HG03045 (cell line): ENCODE measurements at regions not wholly inside any gene's neighbourhood (a gene's known extent, or its start where the extent isn't known, plus 50 kb on each side); places are given as distances from the start of the nearest gene placed in this dataset.
"Not testable (repeated sequence)": the region's sequence is repeated elsewhere in the genome, so short reads cannot be mapped to it uniquely, and the experiment has no call there.

Experiments
- ATAC-seq: cut with Tn5 transposase; IDR thresholded peaks from one replicate; pipeline ENCODE4 v1.9.1; 2021; ENCODE audit warnings: mild to moderate bottlenecking, moderate library complexity; ENCODE audit not compliant: unreplicated experiment

- no peak for ATAC-seq
These were observed 766.4 kb upstream of the TMEM132C start for GRCh38 chr12:127500512-127501035.

DNA sequence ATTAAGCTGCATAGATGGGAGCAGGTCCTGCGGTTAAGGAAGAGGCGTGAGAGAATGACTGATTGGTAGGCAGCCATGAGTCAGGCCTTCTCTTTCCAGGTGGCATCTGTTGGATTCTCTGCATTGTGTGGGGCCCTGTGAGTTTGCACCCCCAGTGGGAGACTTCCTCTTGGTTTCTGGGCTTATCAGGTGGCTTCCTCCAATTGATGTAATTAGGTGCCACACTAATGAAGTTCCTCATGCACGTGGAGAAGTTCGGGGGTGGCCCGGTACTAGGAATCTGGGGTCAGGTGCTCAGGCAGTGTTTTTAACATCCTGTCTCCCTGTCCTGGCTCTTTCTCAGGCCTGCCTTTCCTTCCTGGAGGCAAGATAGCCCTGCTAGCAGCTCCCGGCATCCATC is 765.1 kb upstream of the TMEM132C start:
- no peak for ATAC-seq

DNA sequence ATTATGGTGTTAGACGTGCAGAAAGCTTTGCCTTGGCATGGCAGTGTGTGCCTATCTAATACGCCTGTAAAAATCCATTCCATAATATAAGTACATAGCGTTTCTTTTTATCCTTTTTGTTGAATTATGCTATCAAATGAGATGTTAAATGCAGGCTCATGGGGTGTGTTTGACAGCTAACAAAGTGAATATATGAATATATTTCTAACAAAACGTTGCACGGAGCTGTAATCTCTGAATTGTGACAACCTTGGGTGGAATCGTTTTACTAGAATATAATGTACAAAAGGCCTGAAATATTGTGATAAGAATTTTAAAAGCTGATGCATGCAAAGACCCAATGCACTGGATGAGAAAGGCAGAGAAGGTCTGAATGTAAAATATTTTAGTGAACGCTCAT is 763.7 kb upstream of the TMEM132C start:
- no peak for ATAC-seq

DNA sequence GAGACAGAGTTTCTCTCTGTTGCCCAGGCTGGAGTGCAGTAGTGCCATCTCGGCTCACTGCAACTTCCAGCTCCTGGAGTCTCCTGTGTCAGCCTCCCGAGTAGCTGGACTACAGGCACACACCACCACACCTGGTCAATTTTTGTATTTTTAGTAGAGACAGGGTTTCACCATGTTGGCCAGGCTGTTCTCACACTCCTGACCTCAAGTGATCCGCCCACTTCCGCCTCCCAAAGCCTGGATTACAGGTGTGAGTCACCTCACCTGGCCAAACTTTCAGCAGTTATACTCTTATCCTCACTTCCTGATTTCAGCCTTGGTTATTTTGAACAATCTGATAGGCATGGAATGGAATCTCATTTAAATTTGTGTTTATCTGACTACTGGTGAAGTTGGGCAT is 763.0 kb upstream of the TMEM132C start:
- not testable (repeated sequence) for ATAC-seq

DNA sequence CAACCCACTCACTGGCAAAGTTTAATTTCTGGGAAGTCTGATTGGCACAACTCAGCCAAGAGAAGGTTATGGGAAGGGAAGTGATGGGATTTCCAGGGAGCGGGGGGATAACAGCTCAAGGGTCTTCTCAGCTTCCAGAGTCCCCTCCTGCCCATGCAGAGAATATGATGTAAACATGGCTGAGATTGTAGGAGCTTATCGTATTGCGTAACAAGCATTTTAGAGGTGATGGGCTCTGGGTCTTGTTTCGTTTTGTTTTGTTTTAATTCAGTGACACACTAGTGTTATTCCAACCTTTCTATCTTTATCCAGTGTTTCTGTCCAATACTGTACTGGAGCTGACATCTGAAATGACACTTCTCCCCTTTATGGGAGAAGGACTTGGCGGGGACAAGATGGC is 762.1 kb upstream of the TMEM132C start:
- no peak for ATAC-seq

GRCh38 chr12:127507341-127507740 is 759.6 kb upstream of the TMEM132C start:
- no peak for ATAC-seq

DNA sequence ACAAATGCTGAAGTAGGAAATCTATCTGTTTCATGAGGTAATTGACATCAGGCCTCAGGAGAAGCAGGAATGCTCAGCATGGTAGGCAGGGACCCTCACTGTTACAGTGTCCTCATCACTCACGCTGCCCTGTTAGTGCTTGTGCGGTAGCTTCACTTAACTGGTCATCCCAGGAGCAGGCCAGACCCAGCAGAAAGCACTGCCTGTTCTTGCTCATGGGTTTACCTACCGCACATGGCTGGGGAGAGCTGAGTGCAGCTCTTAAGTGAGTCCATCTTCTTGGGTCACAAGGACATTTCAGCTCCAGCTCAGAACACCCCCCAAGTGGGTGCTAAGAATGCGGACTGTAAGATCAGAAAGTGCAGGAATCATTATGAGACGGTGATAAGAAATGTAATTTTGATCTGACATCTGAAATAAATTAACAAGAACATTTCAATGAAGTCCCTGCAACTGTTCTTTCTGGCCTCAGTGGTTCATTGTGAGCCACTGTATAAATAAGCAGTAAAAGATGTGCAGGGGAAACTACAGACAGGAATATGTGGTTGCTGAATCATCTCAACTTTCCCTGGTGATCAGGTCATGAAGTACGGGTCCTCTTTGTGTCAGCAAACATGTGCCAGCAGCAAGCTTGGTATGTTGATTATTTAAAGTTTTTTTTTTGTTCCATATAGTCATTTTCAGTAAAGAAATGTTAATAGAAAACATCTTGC is 757.7 kb upstream of the TMEM132C start:
- ATAC-seq = no peak

DNA sequence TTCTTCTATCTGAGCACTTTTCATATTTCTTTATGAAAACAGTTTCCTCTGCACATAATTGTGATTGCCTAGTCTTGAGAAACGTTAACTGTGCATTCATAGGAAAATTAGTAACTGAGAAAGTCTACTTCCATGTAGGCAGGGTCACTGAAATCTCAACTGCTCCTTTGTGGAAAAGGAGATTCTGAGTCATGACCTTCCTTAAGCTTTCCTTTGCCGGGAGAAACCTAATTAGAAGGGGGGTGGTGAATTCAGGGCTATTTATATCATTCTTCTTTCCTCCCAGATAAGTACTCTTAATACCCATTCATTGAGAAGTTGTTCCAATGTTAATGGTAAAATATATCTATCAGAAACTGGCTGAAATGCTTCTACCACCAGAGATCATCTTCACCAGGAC is 751.0 kb upstream of the TMEM132C start:
- no peak for ATAC-seq

GRCh38 chr12:127516467-127516866 is 750.5 kb upstream of the TMEM132C start:
- ATAC-seq = no peak

DNA sequence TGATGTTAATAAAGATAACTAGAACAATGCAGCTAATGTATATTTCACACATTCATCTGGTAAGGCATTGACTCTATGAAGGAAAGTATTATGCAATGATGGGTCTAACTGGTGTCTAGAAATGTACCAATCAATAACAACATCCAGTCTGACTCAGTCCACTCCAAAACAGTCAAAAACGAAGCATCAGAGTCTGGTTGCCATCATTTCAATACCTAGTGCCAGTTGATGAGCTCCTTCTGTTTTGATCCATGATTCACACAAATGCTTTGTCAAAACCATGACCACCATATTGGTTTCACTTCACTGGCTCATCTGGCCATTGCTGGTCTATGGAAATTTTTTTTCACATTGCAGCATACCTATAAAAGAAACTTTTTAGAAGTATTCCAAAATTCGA is 747.2 kb upstream of the TMEM132C start:
- no peak for ATAC-seq

- ATAC-seq = no peak
These were observed 740.0 kb upstream of the TMEM132C start for GRCh38 chr12:127526925-127527324.

DNA sequence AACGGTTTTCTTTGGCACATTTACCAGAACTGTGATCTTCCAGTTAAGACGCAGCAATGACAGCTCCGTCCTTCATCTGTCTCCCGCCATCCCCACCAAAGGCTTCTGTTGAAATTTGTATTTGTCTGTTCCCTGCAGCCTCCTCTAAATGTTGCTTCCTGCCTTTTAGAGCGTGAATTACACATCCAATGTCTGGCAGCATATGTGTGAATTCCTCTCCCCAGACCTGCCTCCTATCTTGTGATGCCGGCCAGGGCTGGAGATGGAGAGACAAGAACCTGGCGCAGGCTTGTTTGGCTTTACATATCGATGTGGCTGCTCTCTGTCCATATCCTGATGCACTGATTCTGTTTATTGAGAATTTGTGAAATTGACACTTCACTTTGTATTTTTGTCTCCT is 738.4 kb upstream of the TMEM132C start:
- no peak for ATAC-seq

- ATAC-seq = no peak
These were observed 735.4 kb upstream of the TMEM132C start for GRCh38 chr12:127531542-127531941.

- ATAC-seq = no peak
These were observed 733.6 kb upstream of the TMEM132C start for GRCh38 chr12:127533353-127533752.

- no peak for ATAC-seq
These were observed 730.0 kb upstream of the TMEM132C start for GRCh38 chr12:127536833-127537428.

- ATAC-seq = no peak
These were observed 728.7 kb upstream of the TMEM132C start for GRCh38 chr12:127538316-127538715.

GRCh38 chr12:127539226-127539858 is 727.6 kb upstream of the TMEM132C start:
- ATAC-seq = no peak

- no peak for ATAC-seq
These were observed 724.6 kb upstream of the TMEM132C start for GRCh38 chr12:127542391-127542790.

- no peak for ATAC-seq
These were observed 724.0 kb upstream of the TMEM132C start for GRCh38 chr12:127542931-127543330.

DNA sequence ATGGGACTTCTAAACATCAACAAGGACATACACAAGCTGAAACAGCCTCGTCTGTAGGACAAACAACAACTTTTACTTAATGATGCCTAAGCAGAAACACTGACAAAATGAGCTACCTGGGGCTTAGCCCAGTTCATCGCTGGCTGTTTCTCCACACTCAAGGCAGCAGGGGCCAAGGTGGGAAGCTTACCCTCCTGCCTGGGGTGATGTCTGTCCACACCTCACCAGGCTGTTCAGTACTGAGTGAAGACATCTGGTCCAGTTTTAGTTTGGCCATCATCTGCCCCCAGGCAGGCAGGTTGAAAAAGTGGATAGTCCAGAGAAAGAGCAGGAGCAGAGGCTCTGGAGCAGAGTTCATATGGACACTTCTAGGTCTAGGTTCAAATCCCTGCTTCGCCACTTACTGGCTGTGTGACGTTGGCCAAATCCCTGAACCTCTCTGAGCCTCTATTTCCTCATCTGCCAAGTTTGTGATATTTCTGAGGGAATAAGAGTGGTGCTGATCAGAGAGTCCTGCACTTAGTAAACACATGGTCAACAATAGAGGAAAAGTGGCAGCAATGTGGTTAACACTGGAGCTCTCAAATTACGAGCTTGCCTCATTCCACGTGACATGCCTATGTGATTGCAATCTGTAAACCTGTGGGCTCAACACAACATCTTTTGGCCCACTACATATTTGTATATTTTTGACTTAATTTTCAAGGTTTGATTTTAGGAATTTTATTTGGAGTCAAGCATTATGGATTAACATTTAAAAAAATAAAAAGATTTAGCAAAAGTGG is 720.1 kb upstream of the TMEM132C start:
- ATAC-seq = no peak

DNA sequence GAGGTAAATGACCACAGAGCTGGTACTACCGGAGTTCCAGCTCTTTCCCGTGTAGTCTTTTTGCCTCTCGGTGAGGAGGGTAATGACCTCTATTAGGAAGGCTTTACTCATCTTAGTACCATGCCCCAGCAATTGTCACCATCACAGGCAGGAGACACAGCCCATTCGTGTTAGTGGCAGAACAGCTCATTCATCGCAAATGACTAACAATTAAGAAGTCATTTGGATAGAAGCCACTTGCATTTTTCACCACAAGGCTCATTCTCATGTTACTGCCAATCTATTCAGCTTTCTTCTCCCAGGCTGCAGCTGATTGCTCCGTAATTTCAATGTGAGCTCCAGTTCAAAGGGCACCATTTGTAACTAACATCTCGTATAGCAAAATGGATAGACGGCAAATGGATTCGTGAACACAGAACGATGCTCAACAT is 718.8 kb upstream of the TMEM132C start:
- ATAC-seq = no peak
